ENCODE measurements at regions not wholly inside any gene's neighbourhood (a gene's known extent, or its start where the extent isn't known, plus 50 kb on each side); places are given as distances from the start of the nearest gene placed in this dataset.

- TF ChIP-seq EZH2 (IDR thresholded peaks at IDR 0.05; ENCODE audit: borderline replicate concordance, low read depth, low read length, severe bottlenecking) (no peak), CTCF (IDR thresholded peaks at IDR 0.05; ENCODE audit: borderline replicate concordance, extremely low read depth, low read length, poor library complexity, severe bottlenecking) (no peak)
These were observed 400.4 kb downstream of the ATP23 start for GRCh38 chr12:58341791-58342190.
